IMR-90 (cell line): ENCODE measurements at regions not wholly inside any gene's neighbourhood (a gene's known extent, or its start where the extent isn't known, plus 50 kb on each side); places are given as distances from the start of the nearest gene placed in this dataset.

Experiments used
- ATAC-seq: fragments of 200-7000 bp; cut with Tn5 transposase; 2 replicates; pipeline ENCODE4 v1.9.1; 2020; ENCODE audit warnings: low read depth, mild to moderate bottlenecking, moderate library complexity
- BruUV-seq: library from RNA; stranded (reverse); fragments of 400-500 nt; replicated peaks from 2 replicates; lab custom pipeline; 2021; lab: Mats Ljungman, UMichigan
- CTCF ChIA-PET: fragments of 300-600 bp; formaldehyde crosslinking; extraction: SDS; loops from one replicate; lab custom pipeline; 2021; ENCODE audit warnings: antibody characterized with exemption; lab: Yijun Ruan, JAX
- POLR2A ChIA-PET: fragments of 300-600 bp; sonication (Branson Sonifier 250); formaldehyde crosslinking; loops from one replicate; lab custom pipeline; 2022; ENCODE audit warnings: antibody characterized with exemption; ENCODE audit not compliant: unreplicated experiment; lab: Charles Lee
- DNase-seq: peaks from one replicate; pipeline ENCODE4 v3.0.0; 2013
- H2AFZ ChIP-seq: replicated peaks from 2 replicates; pipeline ENCODE3; 2013; ENCODE audit warnings: low read length, mild to moderate bottlenecking; ENCODE audit not compliant: poor library complexity
- H2AK5ac ChIP-seq: 2 replicates; pipeline ENCODE4 v1.6.1; 2013; ENCODE audit warnings: low read depth, low read length, inconsistent platforms
- H2AK9ac ChIP-seq: replicated peaks from 2 replicates; pipeline ENCODE3; 2013; ENCODE audit warnings: mild to moderate bottlenecking, low read depth, low read length, moderate library complexity; ENCODE audit not compliant: poor library complexity
- H2BK120ac ChIP-seq: 2 replicates; pipeline ENCODE4 v1.6.1; 2013; ENCODE audit warnings: low read depth, low read length, inconsistent platforms
- H2BK15ac ChIP-seq: 3 replicates; pipeline ENCODE4 v1.6.1; 2013; ENCODE audit warnings: low read depth, low read length, inconsistent platforms
- H2BK20ac ChIP-seq: 2 replicates; pipeline ENCODE4 v1.6.1; 2013; ENCODE audit warnings: low read depth, mild to moderate bottlenecking, inconsistent platforms, low read length, moderate library complexity
- H2BK5ac ChIP-seq: 2 replicates; pipeline ENCODE4 v1.6.1; 2013; ENCODE audit warnings: mild to moderate bottlenecking, low read depth, low read length, inconsistent platforms; ENCODE audit not compliant: poor library complexity, severe bottlenecking
- H3K14ac ChIP-seq: replicated peaks from 2 replicates; pipeline ENCODE4 v1.6.1; 2013; ENCODE audit warnings: low read depth, low read length, inconsistent platforms
- H3K18ac ChIP-seq: 2 replicates; pipeline ENCODE4 v1.6.1; 2013; ENCODE audit warnings: low read depth, low read length, control low read depth
- H3K23ac ChIP-seq: 2 replicates; pipeline ENCODE4 v1.6.1; 2013; ENCODE audit warnings: low read depth, low read length, inconsistent platforms
- H3K27ac ChIP-seq: 2 replicates; pipeline ENCODE4 v1.5.1; 2013; ENCODE audit warnings: mild to moderate bottlenecking, control low read depth, low read length; ENCODE audit not compliant: insufficient read depth
- H3K27me3 ChIP-seq: 2 replicates; pipeline ENCODE4 v1.6.1; 2013; ENCODE audit warnings: low read length; ENCODE audit not compliant: control insufficient read depth, insufficient read depth
- H3K36me3 ChIP-seq: 2 replicates; pipeline ENCODE4 v1.6.1; 2013; ENCODE audit warnings: low read length, mixed read lengths; ENCODE audit not compliant: control insufficient read depth, insufficient read depth
- H3K4ac ChIP-seq: 2 replicates; pipeline ENCODE4 v1.6.1; 2013; ENCODE audit warnings: low read depth, low read length, inconsistent platforms
- H3K4me1 ChIP-seq: 2 replicates; pipeline ENCODE4 v1.6.1; 2013; ENCODE audit warnings: low read length, mixed read lengths; ENCODE audit not compliant: control insufficient read depth, insufficient read depth
- H3K4me2 ChIP-seq: 2 replicates; pipeline ENCODE4 v1.6.1; 2013; ENCODE audit warnings: low read depth, mild to moderate bottlenecking, control low read depth, low read length, moderate library complexity
- H3K4me3 ChIP-seq: 2 replicates; pipeline ENCODE4 v1.5.1; 2013; ENCODE audit warnings: low read depth, mild to moderate bottlenecking, control low read depth, low read length, moderate library complexity; ENCODE audit not compliant: insufficient read depth
- H3K56ac ChIP-seq: 2 replicates; pipeline ENCODE4 v1.6.1; 2013; ENCODE audit warnings: low read length, inconsistent platforms; ENCODE audit not compliant: insufficient read depth; ENCODE audit errors: extremely low read depth
- H3K79me1 ChIP-seq, 2 experiments: 2 replicates each; pipeline ENCODE4 v1.6.1; 2013; ENCODE audit warnings: low read length in 2 of 2, inconsistent platforms in 1 of 2, low read depth in 1 of 2
- H3K9ac ChIP-seq: 2 replicates; pipeline ENCODE4 v1.6.1; 2013; ENCODE audit warnings: low read depth, low read length, control low read depth
- H3K9me1 ChIP-seq: 2 replicates; pipeline ENCODE4 v1.6.1; 2013; ENCODE audit warnings: low read length, inconsistent platforms; ENCODE audit not compliant: insufficient read depth
- H3K9me3 ChIP-seq: 2 replicates; pipeline ENCODE4 v1.6.1; 2013; ENCODE audit warnings: low read length; ENCODE audit not compliant: control insufficient read depth, insufficient read depth
- H4K20me1 ChIP-seq: 2 replicates; pipeline ENCODE4 v1.6.1; 2013; ENCODE audit warnings: low read length, inconsistent platforms; ENCODE audit not compliant: insufficient read depth
- H4K5ac ChIP-seq: 2 replicates; pipeline ENCODE4 v1.6.1; 2013; ENCODE audit warnings: mild to moderate bottlenecking, low read depth, low read length, control low read depth
- H4K8ac ChIP-seq, 2 experiments: 2 replicates each; pipeline ENCODE4 v1.6.1; 2013; ENCODE audit warnings: low read depth in 2 of 2, low read length in 2 of 2, control low read depth in 1 of 2, inconsistent platforms in 1 of 2
- H4K91ac ChIP-seq: 2 replicates; pipeline ENCODE4 v1.6.1; 2013; ENCODE audit warnings: low read depth, low read length, inconsistent platforms; ENCODE audit not compliant: insufficient read depth
- CHD1 ChIP-seq: IDR thresholded peaks from 2 replicates; pipeline ENCODE4 v1.6.1; 2012; ENCODE audit warnings: low read depth, low read length, improper control_type of control experiment
- FOS ChIP-seq: fragments of 150-350 bp; IDR thresholded peaks from 2 replicates; pipeline ENCODE4 v1.6.1; 2016; ENCODE audit warnings: low read depth, low read length
- MAZ ChIP-seq: IDR thresholded peaks from 2 replicates; pipeline ENCODE4 v1.6.1; 2012; ENCODE audit warnings: low read depth, mild to moderate bottlenecking, low read length, improper control_type of control experiment, moderate library complexity, borderline replicate concordance
- POLR2A ChIP-seq: IDR thresholded peaks from 2 replicates; pipeline ENCODE4 v1.6.1; 2012; ENCODE audit warnings: mild to moderate bottlenecking, low read depth, low read length
- RCOR1 ChIP-seq: IDR thresholded peaks from 2 replicates; pipeline ENCODE4 v1.6.1; 2012; ENCODE audit warnings: mild to moderate bottlenecking, low read length, improper control_type of control experiment; ENCODE audit not compliant: insufficient replicate concordance
- WGBS, 2 experiments: methylation state at CpG; one replicate each; pipeline versions ENCODE4 v1.1.5 to v1.1.7; 2013; ENCODE audit warnings: missing lambda C conversion rate in 2 of 2; ENCODE audit not compliant: insufficient read length in 1 of 2; ENCODE audit errors: extremely low coverage in 2 of 2; 5-methylcytosine and 5-hydroxymethylcytosine counted together
- dilution Hi-C: fragments of 300-500 bp; cut with HindIII; formaldehyde crosslinking; loops from one replicate; pipeline ENCODE4 v1.14.3; 2018; ENCODE audit warnings: low sequenced_read_pairs; ENCODE audit not compliant: unreplicated experiment
- in situ Hi-C: fragments of 300-500 bp; cut with MboI; formaldehyde crosslinking; loops from 3 replicates; pipeline ENCODE4 v1.14.3; 2019; ENCODE audit warnings: low sequenced_read_pairs, inconsistent platforms, mixed read lengths
- intact Hi-C: fragments of 100-400 bp; cut with micrococcal nuclease; formaldehyde crosslinking; loops from 2 replicates; pipeline ENCODE4 v1.10.0; 2022
- TF ChIP-seq, protein P1 (sequence below): fragments of 150-350 bp; IDR thresholded peaks from 2 replicates; pipeline ENCODE4 v1.6.1; 2016; ENCODE audit warnings: low read depth, mild to moderate bottlenecking, low read length, moderate library complexity, borderline replicate concordance

DNA sequence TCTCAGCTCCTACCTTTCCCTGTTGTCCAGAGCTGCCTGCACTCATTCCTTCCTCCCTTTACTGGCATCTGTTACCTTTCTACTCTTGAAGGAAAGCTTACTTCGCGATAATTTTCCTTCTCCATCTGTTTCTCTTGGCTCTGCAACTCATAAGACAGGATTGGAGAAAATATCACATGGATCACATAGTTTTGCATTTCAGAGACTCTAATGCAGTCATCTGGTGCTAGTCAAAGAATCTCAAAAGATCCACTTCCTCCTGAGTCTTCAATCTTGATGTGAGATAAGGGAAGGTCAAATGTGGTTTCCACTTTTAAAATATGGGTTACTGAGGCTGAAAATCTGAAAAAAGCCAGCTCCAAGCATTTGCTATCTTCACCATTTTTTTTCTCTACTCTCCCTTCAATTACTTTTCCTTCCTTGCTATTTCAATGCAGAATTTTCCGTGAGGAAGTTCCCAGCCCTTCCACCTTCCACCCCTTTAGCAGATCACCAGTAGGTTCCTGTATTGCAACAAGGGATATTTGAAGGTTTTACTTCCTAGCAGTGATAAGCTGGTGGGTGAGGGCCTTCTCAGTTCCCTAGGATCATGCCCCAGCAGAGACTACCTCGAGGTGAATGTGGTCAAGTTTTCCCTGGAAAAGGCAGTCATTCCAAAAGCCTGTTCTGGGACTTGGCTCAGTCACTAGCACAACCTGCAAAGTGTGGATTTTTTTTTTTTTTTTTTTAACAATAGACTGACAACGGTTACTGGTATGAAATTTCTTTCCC is 62.8 kb upstream of the LRRC1 start:
- H3K4me3 ChIP-seq, result no peak overlapping the region
- no peak overlapping the region for H2AFZ ChIP-seq
- BruUV-seq, result no TSS peak
- TF ChIP-seq RCOR1 (no peak), FOS (no peak), CHD1 (no peak), MAZ (no peak), POLR2A (no peak)
- TF ChIP-seq, protein P1, sequence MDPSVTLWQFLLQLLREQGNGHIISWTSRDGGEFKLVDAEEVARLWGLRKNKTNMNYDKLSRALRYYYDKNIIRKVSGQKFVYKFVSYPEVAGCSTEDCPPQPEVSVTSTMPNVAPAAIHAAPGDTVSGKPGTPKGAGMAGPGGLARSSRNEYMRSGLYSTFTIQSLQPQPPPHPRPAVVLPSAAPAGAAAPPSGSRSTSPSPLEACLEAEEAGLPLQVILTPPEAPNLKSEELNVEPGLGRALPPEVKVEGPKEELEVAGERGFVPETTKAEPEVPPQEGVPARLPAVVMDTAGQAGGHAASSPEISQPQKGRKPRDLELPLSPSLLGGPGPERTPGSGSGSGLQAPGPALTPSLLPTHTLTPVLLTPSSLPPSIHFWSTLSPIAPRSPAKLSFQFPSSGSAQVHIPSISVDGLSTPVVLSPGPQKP, result no peak
- H3K27ac ChIP-seq, result no peak overlapping the region
- no peaks in the 10 kb centered on the region for H3K9me3 ChIP-seq
- peaks cover 10% of the 10 kb centered on the region for H3K4me1 ChIP-seq
- no peak overlapping the region for H3K4me2 ChIP-seq
- ATAC-seq (no peak), DNase-seq (no peak)
- no peak overlapping the region for H2BK15ac ChIP-seq
- H3K14ac ChIP-seq, result 0 out of 2 replicates have a peak overlapping the region, but pooled peaks have one; percentile 25
- H4K20me1 ChIP-seq, result no peaks in the 10 kb centered on the region; the same call in 1 of the 2 replicates
- H3K79me1 ChIP-seq, result no peaks in the 10 kb centered on the region
- no peak overlapping the region for H4K5ac ChIP-seq
- H3K23ac ChIP-seq, result peak overlapping the region; percentile 20; the same call in 1 of the 2 replicates
- H3K4ac ChIP-seq, result no peak overlapping the region
- H2AK5ac ChIP-seq, result no peak overlapping the region
- H3K9ac ChIP-seq, result no peak overlapping the region
- H2BK120ac ChIP-seq, result 0 out of 2 replicates have a peak overlapping the region, but pooled peaks have one; percentile 14
- H4K91ac ChIP-seq, result no peak overlapping the region
- in situ Hi-C loops, result loop anchor here (5.0 to 10.0 kb wide), 2 partner anchors 225 to 567 kb away; no protein-coding TSS in a partner anchor
- no CpG with 5 or more reads among the region's 5 CpGs for WGBS, 2 experiments
- no peak overlapping the region for H2AK9ac ChIP-seq
- H3K56ac ChIP-seq, result no peak overlapping the region
- peaks cover 8% of the 10 kb centered on the region for H3K9me1 ChIP-seq
- ChIA-PET CTCF (interaction anchor here (1.0 kb wide), 1 partner anchor 238 kb away, joined by 4 read pairs; no protein-coding TSS in a partner anchor), POLR2A (no interaction called here)
- intact Hi-C loops, result no loop called here
- peak overlapping the region; percentile 10; the same call in 1 of the 2 replicates for H2BK20ac ChIP-seq
- H3K27me3 ChIP-seq, result no peaks in the 10 kb centered on the region
- no peaks in the 10 kb centered on the region for H3K36me3 ChIP-seq
- dilution Hi-C loops, result no loop called here
- no peak overlapping the region; a peak in 1 of 4 replicates for H4K8ac ChIP-seq
- H3K18ac ChIP-seq, result no peak overlapping the region
- H2BK5ac ChIP-seq, result no peak overlapping the region
